Activated T-cell treated with anti-CD3 and anti-CD28 coated beads, Interleukin-2, amount 50 U/mL, for 4 hours (primary cell): ENCODE measurements at regions not wholly inside any gene's neighbourhood (a gene's known extent, or its start where the extent isn't known, plus 50 kb on each side); places are given as distances from the start of the nearest gene placed in this dataset.
"Not testable (repeated sequence)": the region's sequence is repeated elsewhere in the genome, so short reads cannot be mapped to it uniquely, and the experiment has no call there.

Experiments
- ATAC-seq, 2 donors: fragments of 200-7000 bp; cut with Tn5 transposase; one replicate each; pipeline ENCODE4 v1.10.0; 2021
- DNase-seq: peaks from one replicate; pipeline ENCODE4 v3.0.0-alpha.2; 2020
- H3K27me3 Mint-ChIP-seq: one replicate; pipeline ENCODE4 v1.8.0; 2021; ENCODE audit warnings: low read depth, mixed read lengths
- H3K36me3 Mint-ChIP-seq: one replicate; pipeline ENCODE4 v1.8.0; 2022; ENCODE audit warnings: mixed read lengths; ENCODE audit not compliant: insufficient read depth
- H3K4me1 Mint-ChIP-seq: one replicate; pipeline ENCODE4 v1.8.0; 2021; ENCODE audit warnings: low read depth, mixed read lengths
- H3K4me3 Mint-ChIP-seq: one replicate; pipeline ENCODE4 v1.8.0; 2021; ENCODE audit warnings: mild to moderate bottlenecking, moderate library complexity, mixed read lengths
- H3K9me3 Mint-ChIP-seq: one replicate; pipeline ENCODE4 v1.8.0; 2021; ENCODE audit warnings: mixed read lengths

DNA sequence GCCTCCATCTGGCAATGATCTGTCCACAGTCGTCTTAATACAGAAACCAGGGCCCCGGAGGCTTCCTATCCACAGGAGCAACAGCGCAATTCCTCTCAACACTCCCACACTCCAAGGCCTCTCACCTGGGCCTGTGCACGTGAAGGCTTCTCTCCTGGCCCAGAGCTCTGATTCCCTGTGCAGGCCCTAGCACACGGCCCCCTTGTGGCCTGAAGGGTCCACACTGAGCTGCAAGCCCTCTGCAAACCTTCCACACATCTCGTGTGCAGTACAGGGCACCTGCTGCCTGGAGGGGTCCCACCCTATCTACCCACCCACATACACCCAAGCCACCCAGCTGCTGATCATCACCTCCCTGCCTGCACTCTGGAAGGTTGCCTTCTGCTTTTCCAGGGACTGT, 150.1 kb upstream of the NUDT10 start:
- Mint-ChIP-seq H3K36me3 (no peaks in the 10 kb centered on the region), H3K4me1 (no peaks in the 10 kb centered on the region), H3K9me3 (no peaks in the 10 kb centered on the region), H3K4me3 (no peak overlapping the region), H3K27me3 (no peaks in the 10 kb centered on the region)
- ATAC-seq (no peak), DNase-seq (no peak)

DNA sequence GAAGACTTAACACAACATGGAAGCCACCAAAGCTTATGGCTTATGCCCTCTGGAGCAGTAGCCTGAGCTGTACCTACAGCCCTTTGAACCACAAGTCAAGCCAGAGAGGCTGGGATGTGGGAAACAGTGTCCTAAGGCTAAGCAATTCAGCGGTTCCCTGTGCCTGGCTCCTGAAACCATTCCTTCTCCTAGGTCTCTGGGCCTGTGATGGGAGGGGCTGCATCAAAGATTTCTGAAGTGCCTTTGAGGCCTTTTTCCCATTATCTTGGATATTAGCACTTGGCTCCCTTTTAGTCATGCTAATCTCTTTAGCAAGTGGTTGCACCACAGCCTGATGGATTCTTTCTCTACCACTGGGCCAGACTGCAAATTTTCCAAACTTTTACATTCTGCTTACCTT, 140.5 kb upstream of the NUDT10 start:
- Mint-ChIP-seq H3K27me3 (no peaks in the 10 kb centered on the region), H3K36me3 (peaks cover 9% of the 10 kb centered on the region), H3K4me1 (no peaks in the 10 kb centered on the region), H3K9me3 (peaks cover 10% of the 10 kb centered on the region), H3K4me3 (no peak overlapping the region)
- ATAC-seq (no peak), DNase-seq (no peak)

DNA sequence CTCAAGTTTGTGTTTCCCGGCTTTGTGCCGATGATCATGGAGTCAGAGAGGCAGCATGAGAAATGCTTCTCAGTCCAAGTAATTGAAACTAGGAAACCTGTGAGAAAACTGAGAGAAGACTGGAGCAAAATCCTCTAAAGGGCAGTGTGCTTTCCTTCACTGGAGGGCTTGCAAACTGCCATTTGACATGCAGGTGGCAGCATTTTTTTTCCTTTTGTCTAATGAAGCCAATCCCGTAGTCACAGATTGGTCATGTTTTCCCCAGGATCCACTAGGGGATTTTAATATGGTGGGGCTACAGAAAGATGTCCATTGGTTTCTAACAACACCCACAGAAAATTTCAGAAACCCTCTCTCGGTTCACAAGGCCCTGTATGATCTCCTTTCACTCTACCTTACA, 117.4 kb upstream of the NUDT10 start:
- ATAC-seq, result no peak
- Mint-ChIP-seq H3K27me3 (no peaks in the 10 kb centered on the region), H3K9me3 (no peaks in the 10 kb centered on the region), H3K4me1 (no peaks in the 10 kb centered on the region), H3K36me3 (no peaks in the 10 kb centered on the region), H3K4me3 (no peak overlapping the region)
- DNase-seq, result no peak

DNA sequence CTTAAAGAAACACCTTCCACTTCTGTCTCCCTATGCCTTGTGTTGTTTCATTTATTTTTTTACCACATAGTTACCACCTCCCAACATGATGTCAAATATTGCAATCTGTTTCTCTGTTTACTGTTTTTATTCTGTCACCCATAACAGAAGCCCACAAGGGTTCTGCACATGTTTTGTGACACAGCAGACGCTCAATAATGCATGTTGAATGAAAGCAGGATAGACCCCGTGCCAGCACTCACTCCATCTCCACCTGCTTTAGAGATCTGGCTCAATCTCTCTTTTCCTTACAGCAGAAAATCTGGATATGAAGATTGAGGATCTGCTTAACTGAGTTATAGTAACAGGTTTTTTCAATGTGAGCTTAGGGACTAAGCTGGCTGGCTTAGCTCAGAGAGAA, 116.8 kb upstream of the NUDT10 start:
- H3K4me3 Mint-ChIP-seq, result no peak overlapping the region
- H3K27me3 Mint-ChIP-seq, result no peaks in the 10 kb centered on the region
- peaks cover under 1% of the 10 kb centered on the region for H3K36me3 Mint-ChIP-seq

DNA sequence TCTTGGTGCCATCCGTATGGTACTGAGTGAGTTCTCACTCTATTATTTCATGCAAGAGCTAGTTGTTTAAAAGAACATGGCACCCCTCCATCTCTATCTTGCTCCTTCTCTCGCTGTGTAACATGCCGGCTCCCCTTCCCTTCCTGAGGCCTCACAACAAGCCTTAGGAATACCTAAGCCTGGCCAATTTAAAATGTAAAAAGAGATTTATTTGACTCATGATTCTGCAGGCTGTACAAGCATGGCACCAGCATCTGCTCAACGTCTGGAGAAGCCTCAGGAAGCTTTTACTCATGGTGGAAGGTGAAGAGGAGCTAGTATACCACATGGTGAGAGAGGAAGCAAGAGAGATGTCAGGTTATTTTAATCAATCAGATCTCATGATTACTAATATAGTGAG, 90.4 kb upstream of the NUDT10 start:
- DNase-seq (no peak), ATAC-seq (no peak)
- Mint-ChIP-seq H3K27me3 (no peaks in the 10 kb centered on the region), H3K4me1 (no peaks in the 10 kb centered on the region), H3K9me3 (peaks cover 33% of the 10 kb centered on the region), H3K36me3 (peaks cover 23% of the 10 kb centered on the region), H3K4me3 (no peak overlapping the region)

More for the DNA sequence above, 116.8 kb upstream of the NUDT10 start:
- DNase-seq (no peak), ATAC-seq (no peak)
- Mint-ChIP-seq H3K4me1 (no peaks in the 10 kb centered on the region), H3K9me3 (peaks cover under 1% of the 10 kb centered on the region)

DNA sequence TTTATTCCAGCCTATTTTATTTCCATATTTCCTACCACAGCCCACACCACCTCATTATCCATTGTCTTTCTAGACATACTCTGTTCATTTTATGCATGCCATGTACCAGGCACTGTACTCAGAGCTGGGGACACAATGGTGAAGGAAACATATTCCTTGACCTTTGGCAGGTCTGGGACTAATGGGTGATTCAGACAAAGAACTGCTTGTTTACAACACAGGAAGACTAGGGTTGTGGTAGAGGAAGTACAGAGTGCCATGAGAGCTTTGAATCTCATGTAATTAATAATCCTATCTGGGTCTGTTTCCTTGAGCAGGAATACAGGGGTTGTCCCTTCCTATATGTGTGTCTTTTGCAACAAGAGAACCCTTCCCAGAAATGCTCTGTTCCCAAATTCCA, 75.1 kb upstream of the NUDT10 start:
- no peak overlapping the region for H3K4me3 Mint-ChIP-seq
- H3K4me1 Mint-ChIP-seq, result no peaks in the 10 kb centered on the region
- ATAC-seq (no peak), DNase-seq (no peak)
- H3K27me3 Mint-ChIP-seq, result no peaks in the 10 kb centered on the region
- no peaks in the 10 kb centered on the region for H3K36me3 Mint-ChIP-seq
- peaks cover 4% of the 10 kb centered on the region for H3K9me3 Mint-ChIP-seq

DNA sequence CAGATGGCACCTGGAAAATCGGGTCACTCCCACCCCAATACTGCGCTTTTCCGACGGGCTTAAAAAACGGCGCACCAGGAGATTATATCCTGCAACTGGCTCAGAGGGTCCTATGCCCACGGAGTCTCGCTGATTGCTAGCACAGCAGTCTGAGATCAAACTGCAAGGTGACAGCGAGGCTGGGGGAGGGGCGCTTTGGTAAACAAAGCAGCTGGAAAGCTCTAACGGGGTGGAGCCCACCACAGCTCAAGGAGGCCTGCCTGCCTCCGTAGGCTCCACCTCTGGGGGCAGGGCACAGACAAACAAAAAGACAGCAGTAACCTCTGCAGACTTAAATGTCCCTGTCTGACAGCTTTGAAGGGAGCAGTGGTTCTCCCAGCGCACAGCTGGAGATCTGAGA, 70.4 kb upstream of the NUDT10 start:
- not testable (repeated sequence) for H3K4me3 Mint-ChIP-seq, ATAC-seq, H3K4me1 Mint-ChIP-seq, DNase-seq, H3K36me3 Mint-ChIP-seq, H3K9me3 Mint-ChIP-seq, H3K27me3 Mint-ChIP-seq

DNA sequence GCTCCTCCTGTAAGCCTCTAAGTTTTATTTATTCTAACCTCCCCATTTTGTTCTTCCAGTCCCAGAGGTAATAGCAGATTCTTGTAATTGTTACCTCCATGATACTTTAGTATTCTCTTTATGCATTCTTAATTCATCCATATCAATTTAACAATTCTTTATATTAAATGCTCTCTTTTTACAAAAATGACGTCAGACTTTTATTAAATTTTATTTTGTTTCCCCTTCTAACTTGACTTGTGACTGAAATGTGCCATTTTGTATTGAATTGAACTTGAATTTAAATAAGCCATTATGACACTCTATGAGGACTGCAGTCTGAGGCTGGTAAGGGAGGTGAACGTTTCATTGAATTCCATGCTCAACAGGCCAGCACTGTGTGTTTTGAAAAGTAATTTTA, 60.0 kb upstream of the NUDT10 start:
- Mint-ChIP-seq H3K27me3 (no peaks in the 10 kb centered on the region), H3K4me1 (no peaks in the 10 kb centered on the region), H3K4me3 (no peak overlapping the region), H3K36me3 (peaks cover 2% of the 10 kb centered on the region), H3K9me3 (no peaks in the 10 kb centered on the region)
- ATAC-seq (no peak), DNase-seq (no peak)

DNA sequence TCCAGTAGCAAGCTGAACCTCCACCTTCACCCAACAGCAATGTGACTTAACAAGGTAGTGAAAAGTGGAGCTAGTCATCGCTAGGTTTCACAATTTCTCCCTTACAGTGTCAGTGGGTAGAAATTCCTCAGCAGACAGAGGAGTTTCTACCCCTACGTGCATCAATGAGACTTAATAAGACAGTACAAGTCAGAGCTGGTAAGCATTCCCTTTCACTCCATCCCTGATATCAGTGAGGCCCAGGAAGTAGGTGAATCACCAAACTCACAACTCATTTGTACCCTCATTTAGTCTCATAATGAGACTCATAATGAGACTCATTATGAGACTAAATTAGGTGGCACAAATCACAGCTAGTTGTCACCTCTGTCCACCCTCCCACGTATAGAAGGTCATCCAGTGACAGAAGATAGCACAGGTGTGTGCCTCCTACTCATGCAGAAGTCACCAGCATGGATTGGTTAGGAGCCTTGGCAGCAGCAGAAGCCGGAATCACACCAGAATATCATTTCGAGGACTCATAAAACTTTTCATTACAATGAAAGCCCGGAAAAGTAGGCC, 50.8 kb upstream of the NUDT10 start:
- Mint-ChIP-seq H3K4me1 (no peaks in the 10 kb centered on the region), H3K27me3 (no peaks in the 10 kb centered on the region), H3K9me3 (no peaks in the 10 kb centered on the region), H3K4me3 (no peak overlapping the region), H3K36me3 (no peaks in the 10 kb centered on the region)
- no peak for DNase-seq
- ATAC-seq, result peak in 1 of 2 donors; percentile 43
